SK-N-SH treated with all-trans-retinoic acid at 6 μM for 48 hours (cell line): ENCODE measurements at regions not wholly inside any gene's neighbourhood (a gene's known extent, or its start where the extent isn't known, plus 50 kb on each side); places are given as distances from the start of the nearest gene placed in this dataset.

Experiments
- BACH2 ChIP-seq: fragments of 250-450 bp; sonication (Bioruptor Pico); IDR thresholded peaks from 2 replicates; pipeline ENCODE4 v1.9.0; 2021; ENCODE audit warnings: mild to moderate bottlenecking, borderline replicate concordance
- CREB5 ChIP-seq: fragments of 250-450 bp; sonication (Bioruptor Pico); IDR thresholded peaks from 2 replicates; pipeline ENCODE4 v1.5.1; 2020; ENCODE audit warnings: low read depth, mild to moderate bottlenecking, moderate library complexity
- ISL1 ChIP-seq: fragments of 250-450 bp; sonication (Bioruptor Pico); IDR thresholded peaks from 2 replicates; pipeline ENCODE4 v2.1.2; 2022; ENCODE audit warnings: mild to moderate bottlenecking, moderate library complexity
- POU6F1 ChIP-seq: fragments of 250-450 bp; sonication (Bioruptor Pico); IDR thresholded peaks from 2 replicates; pipeline ENCODE4 v1.8.0; 2021; ENCODE audit warnings: low read depth, mild to moderate bottlenecking, moderate library complexity, borderline replicate concordance
- SNAI2 ChIP-seq: fragments of 250-450 bp; sonication (Bioruptor Pico); IDR thresholded peaks from 2 replicates; pipeline ENCODE4 v1.5.0; 2020; ENCODE audit warnings: mild to moderate bottlenecking, moderate library complexity
- ZFP3 ChIP-seq: fragments of 250-450 bp; sonication (Bioruptor Pico); IDR thresholded peaks from 2 replicates; pipeline ENCODE4 v1.5.0; 2020; ENCODE audit warnings: mild to moderate bottlenecking, moderate library complexity

GRCh38 chr9:78472111-78472510, 175.2 kb downstream of the PSAT1 start:
- TF ChIP-seq SNAI2 (CRISPR knock-in tag) = no peak
- TF ChIP-seq ISL1 (CRISPR knock-in tag) = no peak
- no peak for TF ChIP-seq POU6F1 (CRISPR knock-in tag)
- no peak for TF ChIP-seq ZFP3 (CRISPR knock-in tag)
- no peak for TF ChIP-seq CREB5 (CRISPR knock-in tag)
- TF ChIP-seq BACH2 (CRISPR knock-in tag) = no peak
